Fibroblast of lung (primary cell): ENCODE measurements at regions not wholly inside any gene's neighbourhood (a gene's known extent, or its start where the extent isn't known, plus 50 kb on each side); places are given as distances from the start of the nearest gene placed in this dataset.
A peak's percentile ranks its signal among the peaks of the same experiment; 100 is the strongest.

Experiments used
- DNase-seq, 2 donors: peaks; one replicate each; pipeline versions ENCODE4 v3.0.0 to v3.0.0-alpha.2; 2010; ENCODE audit warnings: low read depth in 2 of 2
- H2AFZ ChIP-seq: 2 replicates; pipeline ENCODE4 v1.5.1; 2012; ENCODE audit warnings: low read length, control low read depth, inconsistent platforms
- H3K27ac ChIP-seq: 2 replicates; pipeline ENCODE4 v1.5.1; 2011; ENCODE audit warnings: low read length, control low read depth; ENCODE audit not compliant: insufficient read depth
- H3K27me3 ChIP-seq: 2 replicates; pipeline ENCODE4 v1.5.1; 2011; ENCODE audit warnings: mild to moderate bottlenecking, low read length; ENCODE audit not compliant: control insufficient read depth, insufficient read depth
- H3K36me3 ChIP-seq: 2 replicates; pipeline ENCODE4 v1.5.1; 2011; ENCODE audit warnings: low read length; ENCODE audit not compliant: control insufficient read depth, insufficient read depth
- H3K4me1 ChIP-seq: 2 replicates; pipeline ENCODE4 v1.5.1; 2011; ENCODE audit warnings: low read length; ENCODE audit not compliant: control insufficient read depth, insufficient read depth; ENCODE audit errors: extremely low read depth
- H3K4me2 ChIP-seq: 2 replicates; pipeline ENCODE4 v1.5.1; 2011; ENCODE audit warnings: low read length, control low read depth; ENCODE audit not compliant: insufficient read depth; ENCODE audit errors: extremely low read depth
- H3K4me3 ChIP-seq, 4 experiments: fragments of 200-600 bp in 1 of 4; sonication (generic) in 1 of 4; replicated peaks in 1 of 4; 2 replicates each; pipeline ENCODE4 v1.5.1; 2011 to 2016; ENCODE audit warnings: low read length in 4 of 4, low read depth in 3 of 4, mild to moderate bottlenecking in 3 of 4, control low read depth in 2 of 4, inconsistent platforms in 1 of 4, mixed read lengths in 1 of 4; ENCODE audit not compliant: insufficient read depth in 1 of 4; ENCODE audit errors: control extremely low read depth in 1 of 4
- H3K79me2 ChIP-seq: 2 replicates; pipeline ENCODE4 v1.5.1; 2012; ENCODE audit warnings: mild to moderate bottlenecking, low read length, inconsistent platforms; ENCODE audit not compliant: control insufficient read depth, insufficient read depth
- H3K9ac ChIP-seq: 2 replicates; pipeline ENCODE4 v1.5.1; 2011; ENCODE audit warnings: mild to moderate bottlenecking, low read length, control low read depth; ENCODE audit not compliant: insufficient read depth
- H3K9me3 ChIP-seq: 2 replicates; pipeline ENCODE4 v1.5.1; 2012; ENCODE audit warnings: low read depth, low read length; ENCODE audit not compliant: control insufficient read depth, insufficient read depth
- H4K20me1 ChIP-seq: 2 replicates; pipeline ENCODE4 v1.5.1; 2011; ENCODE audit warnings: low read length; ENCODE audit not compliant: control insufficient read depth, insufficient read depth; ENCODE audit errors: extremely low read depth
- CTCF ChIP-seq, 2 donors: IDR thresholded peaks in 1 of 2; conservative IDR thresholded peaks in 1 of 2; 1 replicate in 1 of 2; 2 replicates in 1 of 2; pipeline ENCODE4 v1.5.1; 2011 to 2012; ENCODE audit warnings: low read length in 2 of 2, control low read depth in 1 of 2, inconsistent platforms in 1 of 2, low read depth in 1 of 2, mild to moderate bottlenecking in 1 of 2
- EZH2 ChIP-seq: IDR thresholded peaks from 2 replicates; pipeline ENCODE4 v1.5.1; 2012; ENCODE audit warnings: low read length, control low read depth, mild to moderate bottlenecking; ENCODE audit errors: missing control alignments

GRCh38 chr7:41487229-41487940 lies 215.5 kb downstream of the INHBA start:
- H3K4me1 ChIP-seq = peaks cover 4% of the 10 kb centered on the region
- no peak overlapping the region for H3K4me2 ChIP-seq
- no peaks in the 10 kb centered on the region for H3K79me2 ChIP-seq
- TF ChIP-seq EZH2 (no peak), CTCF (conservative IDR thresholded peaks at IDR 0.05 in 1 of 2, IDR thresholded peaks at IDR 0.05 in 1 of 2; ENCODE audit: low read depth in 1 of 2, low read length in 2 of 2) (no peak)
- no peaks in the 10 kb centered on the region for H3K36me3 ChIP-seq
- H3K9ac ChIP-seq = no peak overlapping the region
- no peak overlapping the region for H3K27ac ChIP-seq
- H3K27me3 ChIP-seq = no peaks in the 10 kb centered on the region
- no peak overlapping the region for H3K4me3 ChIP-seq
- no peaks in the 10 kb centered on the region for H3K9me3 ChIP-seq
- peak in 1 of 2 donors; percentile 38 for DNase-seq
- H2AFZ ChIP-seq = no peak overlapping the region
- H4K20me1 ChIP-seq = no peaks in the 10 kb centered on the region

- no peaks in the 10 kb centered on the region for H4K20me1 ChIP-seq
- no peaks in the 10 kb centered on the region for H3K79me2 ChIP-seq
- H3K4me1 ChIP-seq = no peaks in the 10 kb centered on the region
- peak in 1 of 2 donors; percentile 54 for DNase-seq
- no peaks in the 10 kb centered on the region for H3K9me3 ChIP-seq
- no peaks in the 10 kb centered on the region for H3K27me3 ChIP-seq
- no peak overlapping the region for H3K27ac ChIP-seq
- no peak overlapping the region for H3K9ac ChIP-seq
- no peak overlapping the region for H3K4me2 ChIP-seq
- no peak overlapping the region for H2AFZ ChIP-seq
- no peak overlapping the region for H3K4me3 ChIP-seq
- H3K36me3 ChIP-seq = no peaks in the 10 kb centered on the region
- TF ChIP-seq EZH2 (no peak), CTCF (conservative IDR thresholded peaks at IDR 0.05 in 1 of 2, IDR thresholded peaks at IDR 0.05 in 1 of 2; ENCODE audit: low read depth in 1 of 2, low read length in 2 of 2) (no peak)
These were observed 221.5 kb downstream of the INHBA start for GRCh38 chr7:41481353-41481752.

GRCh38 chr7:41478187-41478586 lies 224.7 kb downstream of the INHBA start:
- no peaks in the 10 kb centered on the region for H3K36me3 ChIP-seq
- H4K20me1 ChIP-seq = no peaks in the 10 kb centered on the region
- DNase-seq = peak in 1 of 2 donors; percentile 11
- H3K9me3 ChIP-seq = no peaks in the 10 kb centered on the region
- TF ChIP-seq CTCF (conservative IDR thresholded peaks at IDR 0.05 in 1 of 2, IDR thresholded peaks at IDR 0.05 in 1 of 2; ENCODE audit: low read depth in 1 of 2, low read length in 2 of 2) (no peak), EZH2 (no peak)
- no peaks in the 10 kb centered on the region for H3K79me2 ChIP-seq
- no peak overlapping the region for H3K9ac ChIP-seq
- no peak overlapping the region for H2AFZ ChIP-seq
- H3K27me3 ChIP-seq = no peaks in the 10 kb centered on the region
- no peak overlapping the region for H3K27ac ChIP-seq
- no peak overlapping the region for H3K4me2 ChIP-seq
- no peak overlapping the region for H3K4me3 ChIP-seq
- H3K4me1 ChIP-seq = no peaks in the 10 kb centered on the region
